Kidney epithelial cell (primary cell): ENCODE measurements at regions not wholly inside any gene's neighbourhood (a gene's known extent, or its start where the extent isn't known, plus 50 kb on each side); places are given as distances from the start of the nearest gene placed in this dataset.

Source experiments
- DNase-seq: peaks from one replicate; pipeline ENCODE4 v3.0.0-alpha.2; 2010; ENCODE audit warnings: low read depth
- H3K27me3 ChIP-seq: 2 replicates; pipeline ENCODE4 v1.6.0; 2011; ENCODE audit warnings: low read length; ENCODE audit not compliant: control insufficient read depth, insufficient read depth
- H3K36me3 ChIP-seq: 2 replicates; pipeline ENCODE4 v1.5.1; 2011; ENCODE audit warnings: low read length; ENCODE audit not compliant: control insufficient read depth, insufficient read depth
- H3K4me3 ChIP-seq: 2 replicates; pipeline ENCODE4 v1.5.1; 2011; ENCODE audit warnings: low read depth, mild to moderate bottlenecking, control low read depth, low read length
- TF ChIP-seq, protein P1 (sequence below): IDR thresholded peaks from 2 replicates; pipeline ENCODE4 v1.5.1; 2011; ENCODE audit warnings: mild to moderate bottlenecking, moderate library complexity, low read length, control low read depth, inconsistent platforms; ENCODE audit not compliant: insufficient read depth, poor library complexity, severe bottlenecking

DNA sequence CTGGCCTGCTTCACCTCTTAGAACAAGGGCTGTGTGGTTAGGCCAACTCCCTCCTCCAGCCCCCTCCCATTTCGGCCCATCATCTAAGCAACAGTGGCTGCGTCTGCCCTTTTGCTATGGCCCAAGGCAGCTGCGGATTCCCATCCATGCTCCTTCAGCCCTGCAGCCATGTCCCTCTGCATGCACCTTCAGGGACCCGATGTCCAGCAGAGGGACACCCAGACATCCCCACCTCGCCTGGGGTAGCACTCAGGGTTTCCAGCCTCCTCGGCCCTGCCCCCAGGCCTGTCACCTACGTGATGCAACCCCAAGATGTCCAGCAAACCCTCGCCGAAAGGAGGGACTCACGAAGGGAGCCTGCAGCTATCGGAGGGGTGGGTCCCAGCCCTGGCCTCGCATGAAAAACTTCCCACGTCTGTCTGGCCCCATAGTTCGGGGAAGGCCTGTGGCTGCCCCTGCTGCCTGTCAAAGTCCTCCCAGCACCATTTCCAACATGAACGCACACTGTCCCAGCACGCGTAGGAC, 194.4 kb downstream of the CTTN start:
- H3K27me3 ChIP-seq, result no peaks in the 10 kb centered on the region

GRCh38 chr11:70593446-70593983, 195.2 kb downstream of the CTTN start:
- Histone ChIP-seq H3K27me3 (no peaks in the 10 kb centered on the region), H3K4me3 (no peak overlapping the region), H3K36me3 (no peaks in the 10 kb centered on the region)
- TF ChIP-seq, protein P1, sequence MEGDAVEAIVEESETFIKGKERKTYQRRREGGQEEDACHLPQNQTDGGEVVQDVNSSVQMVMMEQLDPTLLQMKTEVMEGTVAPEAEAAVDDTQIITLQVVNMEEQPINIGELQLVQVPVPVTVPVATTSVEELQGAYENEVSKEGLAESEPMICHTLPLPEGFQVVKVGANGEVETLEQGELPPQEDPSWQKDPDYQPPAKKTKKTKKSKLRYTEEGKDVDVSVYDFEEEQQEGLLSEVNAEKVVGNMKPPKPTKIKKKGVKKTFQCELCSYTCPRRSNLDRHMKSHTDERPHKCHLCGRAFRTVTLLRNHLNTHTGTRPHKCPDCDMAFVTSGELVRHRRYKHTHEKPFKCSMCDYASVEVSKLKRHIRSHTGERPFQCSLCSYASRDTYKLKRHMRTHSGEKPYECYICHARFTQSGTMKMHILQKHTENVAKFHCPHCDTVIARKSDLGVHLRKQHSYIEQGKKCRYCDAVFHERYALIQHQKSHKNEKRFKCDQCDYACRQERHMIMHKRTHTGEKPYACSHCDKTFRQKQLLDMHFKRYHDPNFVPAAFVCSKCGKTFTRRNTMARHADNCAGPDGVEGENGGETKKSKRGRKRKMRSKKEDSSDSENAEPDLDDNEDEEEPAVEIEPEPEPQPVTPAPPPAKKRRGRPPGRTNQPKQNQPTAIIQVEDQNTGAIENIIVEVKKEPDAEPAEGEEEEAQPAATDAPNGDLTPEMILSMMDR, result no peak
- no peak for DNase-seq

More for the DNA sequence above, 194.4 kb downstream of the CTTN start:
- Histone ChIP-seq H3K4me3 (no peak overlapping the region), H3K36me3 (no peaks in the 10 kb centered on the region)
- no peak for DNase-seq
- TF ChIP-seq, protein P1, result no peak

- H3K36me3 ChIP-seq, result no peaks in the 10 kb centered on the region
- H3K27me3 ChIP-seq, result no peaks in the 10 kb centered on the region
- TF ChIP-seq, protein P1, result no peak
- H3K4me3 ChIP-seq, result no peak overlapping the region
- DNase-seq, result no peak
These were observed 195.7 kb downstream of the CTTN start for GRCh38 chr11:70594031-70594430.

GRCh38 chr11:70594606-70595005, 196.3 kb downstream of the CTTN start:
- no peaks in the 10 kb centered on the region for H3K36me3 ChIP-seq
- no peak for DNase-seq

DNA sequence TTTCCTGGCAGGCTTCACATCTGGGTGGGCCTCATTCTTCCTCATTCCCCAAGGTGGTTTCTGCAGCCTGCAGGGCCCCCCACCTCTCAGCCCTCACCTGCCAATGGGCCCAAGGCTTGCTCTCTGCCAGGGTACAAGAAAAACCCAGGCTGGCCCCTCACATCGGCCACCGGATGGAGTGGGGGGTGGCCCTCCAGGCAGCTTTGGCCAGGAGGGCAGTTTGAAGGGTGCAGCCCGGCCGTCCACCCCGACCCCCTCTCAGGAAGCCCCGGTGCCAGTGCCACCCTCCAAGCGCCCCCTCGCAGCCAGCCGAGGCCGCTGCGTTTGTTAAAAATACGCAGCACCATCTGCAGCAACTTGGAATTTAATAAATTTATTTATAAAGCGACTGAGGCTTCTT, 196.7 kb downstream of the CTTN start:
- no peak for DNase-seq
- no peak overlapping the region for H3K4me3 ChIP-seq
- H3K36me3 ChIP-seq, result no peaks in the 10 kb centered on the region
- no peaks in the 10 kb centered on the region for H3K27me3 ChIP-seq
- TF ChIP-seq, protein P1, result no peak

More at GRCh38 chr11:70594606-70595005, 196.3 kb downstream of the CTTN start:
- TF ChIP-seq, protein P1, result no peak
- Histone ChIP-seq H3K4me3 (no peak overlapping the region), H3K27me3 (no peaks in the 10 kb centered on the region)

DNA sequence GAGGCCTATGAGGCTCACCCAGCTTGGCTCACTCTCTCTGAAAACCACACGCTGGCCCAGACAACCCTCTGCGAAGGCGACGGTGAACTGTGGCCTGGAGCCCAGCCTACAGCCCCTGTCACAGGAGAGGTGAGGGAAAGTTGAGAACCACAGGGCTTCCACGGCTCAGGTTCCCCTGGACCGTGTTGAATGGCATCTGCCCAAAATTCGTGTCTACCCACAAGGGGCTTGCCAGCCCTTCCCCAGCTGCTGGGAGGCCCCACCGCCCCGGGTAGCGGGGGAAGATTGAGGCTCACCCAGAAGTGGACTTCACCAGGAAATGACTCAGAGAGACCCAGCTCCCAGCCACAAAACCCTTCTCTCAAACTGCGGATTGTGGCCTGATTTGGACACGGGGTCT, 197.1 kb downstream of the CTTN start:
- DNase-seq, result no peak
- H3K27me3 ChIP-seq, result no peaks in the 10 kb centered on the region
- TF ChIP-seq, protein P1, result no peak
- H3K4me3 ChIP-seq, result no peak overlapping the region
- H3K36me3 ChIP-seq, result no peaks in the 10 kb centered on the region
